BJ (cell line): ENCODE measurements at regions not wholly inside any gene's neighbourhood (a gene's known extent, or its start where the extent isn't known, plus 50 kb on each side); places are given as distances from the start of the nearest gene placed in this dataset.

Source experiments
- CTCF ChIA-PET: fragments of 350-600 bp; formaldehyde crosslinking; extraction: SDS; loops from one replicate; lab custom pipeline; 2021; ENCODE audit warnings: antibody characterized with exemption, inconsistent platforms; lab: Yijun Ruan, JAX
- POLR2A ChIA-PET: fragments of 300-600 bp; sonication (Branson Sonifier 250); formaldehyde crosslinking; extraction: SDS; loops from one replicate; lab custom pipeline; 2021; ENCODE audit warnings: antibody characterized with exemption; lab: Charles Lee
- DNase-seq: peaks from one replicate; pipeline ENCODE4 v3.0.0-alpha.2; 2011; ENCODE audit warnings: low read depth
- H3K27me3 ChIP-seq: 2 replicates; pipeline ENCODE4 v1.6.0; 2011; ENCODE audit warnings: low read length; ENCODE audit not compliant: control insufficient read depth, insufficient read depth
- H3K36me3 ChIP-seq: 2 replicates; pipeline ENCODE4 v1.5.1; 2011; ENCODE audit warnings: low read length; ENCODE audit not compliant: control insufficient read depth, insufficient read depth
- H3K4me3 ChIP-seq: 2 replicates; pipeline ENCODE4 v1.5.1; 2011; ENCODE audit warnings: low read depth, mild to moderate bottlenecking, control low read depth, low read length
- CTCF ChIP-seq: IDR thresholded peaks from 2 replicates; pipeline ENCODE4 v1.5.1; 2011; ENCODE audit warnings: low read depth, mild to moderate bottlenecking, control low read depth, inconsistent platforms, low read length, moderate library complexity; ENCODE audit not compliant: insufficient read depth

GRCh38 chr9:80843028-80843427 is 846.3 kb downstream of the TLE1 start:
- Histone ChIP-seq H3K36me3 (no peaks in the 10 kb centered on the region), H3K4me3 (no peak overlapping the region), H3K27me3 (no peaks in the 10 kb centered on the region)
- DNase-seq: no peak
- no peak for TF ChIP-seq CTCF
- CTCF ChIA-PET: interaction anchor here (0.7 kb wide), 1 partner anchor 1541 kb away, joined by 6 read pairs; no protein-coding TSS in a partner anchor
- POLR2A ChIA-PET: no interaction called here

- POLR2A ChIA-PET: no interaction called here
- no peak for DNase-seq
Observed at GRCh38 chr9:80842389-80842788, 847.0 kb downstream of the TLE1 start.

GRCh38 chr9:80841888-80842287 is 847.5 kb downstream of the TLE1 start:
- no peak overlapping the region for H3K4me3 ChIP-seq
- no peak for DNase-seq
- H3K36me3 ChIP-seq: no peaks in the 10 kb centered on the region
- CTCF ChIA-PET: no interaction called here
- TF ChIP-seq CTCF: no peak
- POLR2A ChIA-PET: no interaction called here
- H3K27me3 ChIP-seq: no peaks in the 10 kb centered on the region

More at GRCh38 chr9:80842389-80842788, 847.0 kb downstream of the TLE1 start:
- Histone ChIP-seq H3K36me3 (no peaks in the 10 kb centered on the region), H3K4me3 (no peak overlapping the region), H3K27me3 (no peaks in the 10 kb centered on the region)
- no peak for TF ChIP-seq CTCF
- CTCF ChIA-PET: no interaction called here

- ChIA-PET POLR2A (no interaction called here), CTCF (no interaction called here)
- H3K4me3 ChIP-seq: no peak overlapping the region
- no peaks in the 10 kb centered on the region for H3K36me3 ChIP-seq
- TF ChIP-seq CTCF: no peak
- no peak for DNase-seq
- no peaks in the 10 kb centered on the region for H3K27me3 ChIP-seq
Observed at GRCh38 chr9:80839821-80840675, 849.3 kb downstream of the TLE1 start.

- ChIA-PET POLR2A (no interaction called here), CTCF (no interaction called here)
- H3K36me3 ChIP-seq: no peaks in the 10 kb centered on the region
- no peaks in the 10 kb centered on the region for H3K27me3 ChIP-seq
- no peak for TF ChIP-seq CTCF
- no peak for DNase-seq
- H3K4me3 ChIP-seq: no peak overlapping the region
Observed at GRCh38 chr9:80836013-80836412, 853.3 kb downstream of the TLE1 start.
